IMR-90 (cell line): ENCODE measurements at regions not wholly inside any gene's neighbourhood (a gene's known extent, or its start where the extent isn't known, plus 50 kb on each side); places are given as distances from the start of the nearest gene placed in this dataset.

Source experiments
- ATAC-seq: fragments of 200-7000 bp; cut with Tn5 transposase; 2 replicates; pipeline ENCODE4 v1.9.1; 2020; ENCODE audit warnings: low read depth, mild to moderate bottlenecking, moderate library complexity
- BruUV-seq: library from RNA; stranded (reverse); fragments of 400-500 nt; replicated peaks from 2 replicates; lab custom pipeline; 2021; lab: Mats Ljungman, UMichigan
- CTCF ChIA-PET: fragments of 300-600 bp; formaldehyde crosslinking; extraction: SDS; loops from one replicate; lab custom pipeline; 2021; ENCODE audit warnings: antibody characterized with exemption; lab: Yijun Ruan, JAX
- POLR2A ChIA-PET: fragments of 300-600 bp; sonication (Branson Sonifier 250); formaldehyde crosslinking; loops from one replicate; lab custom pipeline; 2022; ENCODE audit warnings: antibody characterized with exemption; ENCODE audit not compliant: unreplicated experiment; lab: Charles Lee
- DNase-seq: peaks from one replicate; pipeline ENCODE4 v3.0.0; 2013
- H2AFZ ChIP-seq: replicated peaks from 2 replicates; pipeline ENCODE3; 2013; ENCODE audit warnings: low read length, mild to moderate bottlenecking; ENCODE audit not compliant: poor library complexity
- H2AK5ac ChIP-seq: 2 replicates; pipeline ENCODE4 v1.6.1; 2013; ENCODE audit warnings: low read depth, low read length, inconsistent platforms
- H2AK9ac ChIP-seq: replicated peaks from 2 replicates; pipeline ENCODE3; 2013; ENCODE audit warnings: mild to moderate bottlenecking, low read depth, low read length, moderate library complexity; ENCODE audit not compliant: poor library complexity
- H2BK120ac ChIP-seq: 2 replicates; pipeline ENCODE4 v1.6.1; 2013; ENCODE audit warnings: low read depth, low read length, inconsistent platforms
- H2BK15ac ChIP-seq: 3 replicates; pipeline ENCODE4 v1.6.1; 2013; ENCODE audit warnings: low read depth, low read length, inconsistent platforms
- H2BK20ac ChIP-seq: 2 replicates; pipeline ENCODE4 v1.6.1; 2013; ENCODE audit warnings: low read depth, mild to moderate bottlenecking, inconsistent platforms, low read length, moderate library complexity
- H2BK5ac ChIP-seq: 2 replicates; pipeline ENCODE4 v1.6.1; 2013; ENCODE audit warnings: mild to moderate bottlenecking, low read depth, low read length, inconsistent platforms; ENCODE audit not compliant: poor library complexity, severe bottlenecking
- H3K14ac ChIP-seq: replicated peaks from 2 replicates; pipeline ENCODE4 v1.6.1; 2013; ENCODE audit warnings: low read depth, low read length, inconsistent platforms
- H3K18ac ChIP-seq: 2 replicates; pipeline ENCODE4 v1.6.1; 2013; ENCODE audit warnings: low read depth, low read length, control low read depth
- H3K23ac ChIP-seq: 2 replicates; pipeline ENCODE4 v1.6.1; 2013; ENCODE audit warnings: low read depth, low read length, inconsistent platforms
- H3K27ac ChIP-seq: 2 replicates; pipeline ENCODE4 v1.5.1; 2013; ENCODE audit warnings: mild to moderate bottlenecking, control low read depth, low read length; ENCODE audit not compliant: insufficient read depth
- H3K27me3 ChIP-seq: 2 replicates; pipeline ENCODE4 v1.6.1; 2013; ENCODE audit warnings: low read length; ENCODE audit not compliant: control insufficient read depth, insufficient read depth
- H3K36me3 ChIP-seq: 2 replicates; pipeline ENCODE4 v1.6.1; 2013; ENCODE audit warnings: low read length, mixed read lengths; ENCODE audit not compliant: control insufficient read depth, insufficient read depth
- H3K4ac ChIP-seq: 2 replicates; pipeline ENCODE4 v1.6.1; 2013; ENCODE audit warnings: low read depth, low read length, inconsistent platforms
- H3K4me1 ChIP-seq: 2 replicates; pipeline ENCODE4 v1.6.1; 2013; ENCODE audit warnings: low read length, mixed read lengths; ENCODE audit not compliant: control insufficient read depth, insufficient read depth
- H3K4me2 ChIP-seq: 2 replicates; pipeline ENCODE4 v1.6.1; 2013; ENCODE audit warnings: low read depth, mild to moderate bottlenecking, control low read depth, low read length, moderate library complexity
- H3K4me3 ChIP-seq: 2 replicates; pipeline ENCODE4 v1.5.1; 2013; ENCODE audit warnings: low read depth, mild to moderate bottlenecking, control low read depth, low read length, moderate library complexity; ENCODE audit not compliant: insufficient read depth
- H3K56ac ChIP-seq: 2 replicates; pipeline ENCODE4 v1.6.1; 2013; ENCODE audit warnings: low read length, inconsistent platforms; ENCODE audit not compliant: insufficient read depth; ENCODE audit errors: extremely low read depth
- H3K79me1 ChIP-seq, 2 experiments: 2 replicates each; pipeline ENCODE4 v1.6.1; 2013; ENCODE audit warnings: low read length in 2 of 2, inconsistent platforms in 1 of 2, low read depth in 1 of 2
- H3K9ac ChIP-seq: 2 replicates; pipeline ENCODE4 v1.6.1; 2013; ENCODE audit warnings: low read depth, low read length, control low read depth
- H3K9me1 ChIP-seq: 2 replicates; pipeline ENCODE4 v1.6.1; 2013; ENCODE audit warnings: low read length, inconsistent platforms; ENCODE audit not compliant: insufficient read depth
- H3K9me3 ChIP-seq: 2 replicates; pipeline ENCODE4 v1.6.1; 2013; ENCODE audit warnings: low read length; ENCODE audit not compliant: control insufficient read depth, insufficient read depth
- H4K20me1 ChIP-seq: 2 replicates; pipeline ENCODE4 v1.6.1; 2013; ENCODE audit warnings: low read length, inconsistent platforms; ENCODE audit not compliant: insufficient read depth
- H4K5ac ChIP-seq: 2 replicates; pipeline ENCODE4 v1.6.1; 2013; ENCODE audit warnings: mild to moderate bottlenecking, low read depth, low read length, control low read depth
- H4K8ac ChIP-seq, 2 experiments: 2 replicates each; pipeline ENCODE4 v1.6.1; 2013; ENCODE audit warnings: low read depth in 2 of 2, low read length in 2 of 2, control low read depth in 1 of 2, inconsistent platforms in 1 of 2
- H4K91ac ChIP-seq: 2 replicates; pipeline ENCODE4 v1.6.1; 2013; ENCODE audit warnings: low read depth, low read length, inconsistent platforms; ENCODE audit not compliant: insufficient read depth
- BHLHE40 ChIP-seq: fragments of 150-350 bp; IDR thresholded peaks from 2 replicates; pipeline ENCODE4 v1.6.1; 2016; ENCODE audit warnings: mild to moderate bottlenecking, low read depth, low read length
- CEBPB ChIP-seq: IDR thresholded peaks from 2 replicates; pipeline ENCODE4 v1.6.1; 2012; ENCODE audit warnings: low read depth, low read length, improper control_type of control experiment
- CHD1 ChIP-seq: IDR thresholded peaks from 2 replicates; pipeline ENCODE4 v1.6.1; 2012; ENCODE audit warnings: low read depth, low read length, improper control_type of control experiment
- CTCF ChIP-seq: conservative IDR thresholded peaks from 2 replicates; pipeline ENCODE4 v1.5.1; 2012; ENCODE audit warnings: mild to moderate bottlenecking, low read depth, low read length, improper control_type of control experiment
- ELK1 ChIP-seq: fragments of 150-350 bp; IDR thresholded peaks from 2 replicates; pipeline ENCODE4 v1.6.1; 2016; ENCODE audit warnings: low read depth, mild to moderate bottlenecking, low read length, moderate library complexity, borderline replicate concordance
- MAFK ChIP-seq: IDR thresholded peaks from 2 replicates; pipeline ENCODE4 v1.6.1; 2012; ENCODE audit warnings: low read depth, low read length, improper control_type of control experiment
- MXI1 ChIP-seq: IDR thresholded peaks from 2 replicates; pipeline ENCODE4 v1.6.1; 2012; ENCODE audit warnings: low read depth, mild to moderate bottlenecking, low read length, moderate library complexity, borderline replicate concordance
- NFE2L2 ChIP-seq: fragments of 150-350 bp; IDR thresholded peaks from 2 replicates; pipeline ENCODE4 v1.6.1; 2016; ENCODE audit warnings: low read depth, mild to moderate bottlenecking, low read length
- POLR2A ChIP-seq: IDR thresholded peaks from 2 replicates; pipeline ENCODE4 v1.6.1; 2012; ENCODE audit warnings: mild to moderate bottlenecking, low read depth, low read length
- RAD21 ChIP-seq: IDR thresholded peaks from 2 replicates; pipeline ENCODE4 v1.6.1; 2012; ENCODE audit warnings: low read length, improper control_type of control experiment
- RCOR1 ChIP-seq: IDR thresholded peaks from 2 replicates; pipeline ENCODE4 v1.6.1; 2012; ENCODE audit warnings: mild to moderate bottlenecking, low read length, improper control_type of control experiment; ENCODE audit not compliant: insufficient replicate concordance
- RFX5 ChIP-seq: IDR thresholded peaks from 2 replicates; pipeline ENCODE4 v1.8.0; 2012; ENCODE audit warnings: low read depth, mild to moderate bottlenecking, low read length, moderate library complexity
- SMC3 ChIP-seq: fragments of 150-350 bp; IDR thresholded peaks from 2 replicates; pipeline ENCODE4 v1.6.1; 2016; ENCODE audit warnings: low read depth, mild to moderate bottlenecking, antibody characterized with exemption, low read length, moderate library complexity
- USF2 ChIP-seq: fragments of 150-350 bp; IDR thresholded peaks from 2 replicates; pipeline ENCODE4 v1.6.1; 2017; ENCODE audit warnings: mild to moderate bottlenecking, antibody characterized with exemption, low read length, low read depth
- WGBS, 2 experiments: methylation state at CpG; one replicate each; pipeline versions ENCODE4 v1.1.5 to v1.1.7; 2013; ENCODE audit warnings: missing lambda C conversion rate in 2 of 2; ENCODE audit not compliant: insufficient read length in 1 of 2; ENCODE audit errors: extremely low coverage in 2 of 2; 5-methylcytosine and 5-hydroxymethylcytosine counted together
- dilution Hi-C: fragments of 300-500 bp; cut with HindIII; formaldehyde crosslinking; loops from one replicate; pipeline ENCODE4 v1.14.3; 2018; ENCODE audit warnings: low sequenced_read_pairs; ENCODE audit not compliant: unreplicated experiment
- in situ Hi-C: fragments of 300-500 bp; cut with MboI; formaldehyde crosslinking; loops from 3 replicates; pipeline ENCODE4 v1.14.3; 2019; ENCODE audit warnings: low sequenced_read_pairs, inconsistent platforms, mixed read lengths
- intact Hi-C: fragments of 100-400 bp; cut with micrococcal nuclease; formaldehyde crosslinking; loops from 2 replicates; pipeline ENCODE4 v1.10.0; 2022

- Histone ChIP-seq H3K9ac (no peak overlapping the region), H2AK9ac (no peak overlapping the region), H3K4me1 (no peaks in the 10 kb centered on the region), H3K9me1 (no peaks in the 10 kb centered on the region), H3K4me3 (no peak overlapping the region), H3K4ac (no peak overlapping the region), H3K18ac (no peak overlapping the region), H2AFZ (no peak overlapping the region), H2AK5ac (no peak overlapping the region), H2BK5ac (no peak overlapping the region), H4K91ac (no peak overlapping the region), H3K4me2 (no peak overlapping the region), H3K56ac (no peak overlapping the region), H3K79me1 (no peaks in the 10 kb centered on the region), H3K27me3 (no peaks in the 10 kb centered on the region), H4K8ac (no peak overlapping the region), H2BK20ac (no peak overlapping the region), H4K5ac (no peak overlapping the region), H2BK15ac (no peak overlapping the region), H3K9me3 (no peaks in the 10 kb centered on the region), H2BK120ac (no peak overlapping the region), H4K20me1 (no peaks in the 10 kb centered on the region), H3K23ac (no peak overlapping the region), H3K14ac (no peak overlapping the region), H3K27ac (no peak overlapping the region), H3K36me3 (no peaks in the 10 kb centered on the region)
- ChIA-PET POLR2A (no interaction called here), CTCF (no interaction called here)
- TF ChIP-seq POLR2A = no peak
- no peak for TF ChIP-seq RFX5
- no peak for TF ChIP-seq ELK1
- no peak for TF ChIP-seq RCOR1
- no peak for TF ChIP-seq RAD21
- no peak for TF ChIP-seq USF2
- TF ChIP-seq MXI1 = no peak
- no peak for TF ChIP-seq BHLHE40
- TF ChIP-seq SMC3 = no peak
- TF ChIP-seq MAFK = no peak
- no peak for TF ChIP-seq CTCF
- no peak for TF ChIP-seq CHD1
- TF ChIP-seq CEBPB = no peak
- TF ChIP-seq NFE2L2 = no peak
- WGBS, 2 experiments = no CpG with 5 or more reads among the region's 1 CpG
- dilution Hi-C loops = no loop called here
- no peak for DNase-seq
- intact Hi-C loops = no loop called here
- no peak for ATAC-seq
- in situ Hi-C loops = no loop called here
- BruUV-seq = no TSS peak
These were observed 615.4 kb upstream of the SEMA3D start for GRCh38 chr7:85802211-85802610.
